Hepatocyte (in vitro differentiated cells): ENCODE measurements at regions not wholly inside any gene's neighbourhood (a gene's known extent, or its start where the extent isn't known, plus 50 kb on each side); places are given as distances from the start of the nearest gene placed in this dataset.

ENCODE experiments used
- DNase-seq: peaks from one replicate; pipeline ENCODE4 v3.0.0-alpha.2; 2016; ENCODE audit warnings: low spot score
- H2AFZ ChIP-seq: fragments of 200-600 bp; sonication (generic); 2 replicates; pipeline ENCODE4 v1.6.0; 2016; ENCODE audit warnings: antibody characterized with exemption, mild to moderate bottlenecking
- H3K27ac ChIP-seq: fragments of 200-600 bp; sonication (generic); 2 replicates; pipeline ENCODE4 v1.5.1; 2016; ENCODE audit warnings: mild to moderate bottlenecking
- H3K27me3 ChIP-seq: fragments of 200-600 bp; sonication (generic); 2 replicates; pipeline ENCODE4 v1.6.1; 2016
- H3K36me3 ChIP-seq: fragments of 200-600 bp; sonication (generic); replicated peaks from 2 replicates; pipeline ENCODE4 v1.5.1; 2016; ENCODE audit warnings: low read depth; ENCODE audit not compliant: insufficient read depth
- H3K4me1 ChIP-seq: fragments of 200-600 bp; sonication (generic); 2 replicates; pipeline ENCODE4 v1.5.1; 2016; ENCODE audit warnings: mild to moderate bottlenecking, moderate library complexity; ENCODE audit not compliant: insufficient read depth
- H3K4me2 ChIP-seq: fragments of 200-600 bp; sonication (generic); 2 replicates; pipeline ENCODE4 v1.6.0; 2016
- H3K4me3 ChIP-seq: fragments of 200-600 bp; sonication (generic); 2 replicates; pipeline ENCODE4 v1.5.1; 2016; ENCODE audit warnings: mild to moderate bottlenecking
- H3K79me2 ChIP-seq: fragments of 200-600 bp; sonication (generic); 2 replicates; pipeline ENCODE4 v1.6.0; 2017; ENCODE audit warnings: mild to moderate bottlenecking
- H3K9me2 ChIP-seq: fragments of 200-600 bp; sonication (generic); replicated peaks from 2 replicates; pipeline ENCODE4 v1.6.0; 2017; ENCODE audit warnings: mild to moderate bottlenecking; ENCODE audit not compliant: insufficient read depth
- H3K9me3 ChIP-seq: fragments of 200-600 bp; sonication (generic); 2 replicates; pipeline ENCODE4 v1.5.1; 2016; ENCODE audit warnings: low read depth, mild to moderate bottlenecking
- H4K20me1 ChIP-seq: fragments of 200-600 bp; sonication (generic); 2 replicates; pipeline ENCODE4 v1.6.0; 2016; ENCODE audit warnings: mild to moderate bottlenecking; ENCODE audit not compliant: insufficient read depth, poor library complexity, severe bottlenecking
- EZH2 ChIP-seq: fragments of 200-600 bp; sonication (generic); IDR thresholded peaks from 2 replicates; pipeline ENCODE4 v1.6.1; 2016; ENCODE audit warnings: antibody characterized with exemption, mild to moderate bottlenecking, borderline replicate concordance
- EZH2phosphoT487 ChIP-seq: fragments of 200-600 bp; sonication (generic); IDR thresholded peaks from one replicate; pipeline ENCODE4 v1.6.1; 2018; ENCODE audit warnings: antibody characterized with exemption, mild to moderate bottlenecking, low read depth, moderate library complexity; ENCODE audit not compliant: unreplicated experiment, severe bottlenecking
- WGBS: methylation state at CpG from one replicate; pipeline ENCODE4 v1.1.6; 2016; ENCODE audit warnings: low lambda C conversion rate; ENCODE audit errors: missing lambda C conversion rate; 5-methylcytosine and 5-hydroxymethylcytosine counted together
- TF ChIP-seq, protein P1 (sequence below): fragments of 200-600 bp; sonication (generic); IDR thresholded peaks from 2 replicates; pipeline ENCODE4 v1.5.1; 2016; ENCODE audit warnings: antibody characterized with exemption, mild to moderate bottlenecking; ENCODE audit not compliant: poor library complexity

DNA sequence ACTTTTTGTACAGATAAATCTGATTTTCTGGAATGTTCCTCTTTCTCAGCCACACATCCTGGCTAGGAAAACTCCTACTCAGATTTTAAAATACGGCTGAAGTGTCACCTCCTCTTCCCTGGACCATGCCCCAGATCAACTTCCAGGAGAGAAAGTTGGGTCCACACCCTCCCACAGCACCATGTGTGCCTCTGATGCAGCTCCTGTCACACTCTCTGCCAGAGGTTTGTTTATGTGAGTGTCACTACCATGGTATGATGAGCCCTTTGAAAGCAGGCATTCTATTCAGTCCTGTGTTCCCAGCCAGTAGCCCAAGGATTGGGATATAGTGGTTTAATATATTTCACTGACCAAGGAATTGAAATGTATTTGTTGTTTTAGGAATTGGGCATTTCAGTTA lies 287.2 kb upstream of the ATP2B1 start:
- H3K4me1 ChIP-seq = no peaks in the 10 kb centered on the region
- H2AFZ ChIP-seq = no peak overlapping the region
- no peaks in the 10 kb centered on the region for H3K36me3 ChIP-seq
- no peak overlapping the region for H3K27ac ChIP-seq
- H3K79me2 ChIP-seq = no peaks in the 10 kb centered on the region
- H3K4me2 ChIP-seq = no peak overlapping the region
- no peak overlapping the region for H3K4me3 ChIP-seq
- no peak for TF ChIP-seq EZH2phosphoT487
- TF ChIP-seq EZH2 = no peak
- TF ChIP-seq, protein P1, sequence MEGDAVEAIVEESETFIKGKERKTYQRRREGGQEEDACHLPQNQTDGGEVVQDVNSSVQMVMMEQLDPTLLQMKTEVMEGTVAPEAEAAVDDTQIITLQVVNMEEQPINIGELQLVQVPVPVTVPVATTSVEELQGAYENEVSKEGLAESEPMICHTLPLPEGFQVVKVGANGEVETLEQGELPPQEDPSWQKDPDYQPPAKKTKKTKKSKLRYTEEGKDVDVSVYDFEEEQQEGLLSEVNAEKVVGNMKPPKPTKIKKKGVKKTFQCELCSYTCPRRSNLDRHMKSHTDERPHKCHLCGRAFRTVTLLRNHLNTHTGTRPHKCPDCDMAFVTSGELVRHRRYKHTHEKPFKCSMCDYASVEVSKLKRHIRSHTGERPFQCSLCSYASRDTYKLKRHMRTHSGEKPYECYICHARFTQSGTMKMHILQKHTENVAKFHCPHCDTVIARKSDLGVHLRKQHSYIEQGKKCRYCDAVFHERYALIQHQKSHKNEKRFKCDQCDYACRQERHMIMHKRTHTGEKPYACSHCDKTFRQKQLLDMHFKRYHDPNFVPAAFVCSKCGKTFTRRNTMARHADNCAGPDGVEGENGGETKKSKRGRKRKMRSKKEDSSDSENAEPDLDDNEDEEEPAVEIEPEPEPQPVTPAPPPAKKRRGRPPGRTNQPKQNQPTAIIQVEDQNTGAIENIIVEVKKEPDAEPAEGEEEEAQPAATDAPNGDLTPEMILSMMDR = no peak
- H3K27me3 ChIP-seq = no peaks in the 10 kb centered on the region
- no peak for DNase-seq
- no peaks in the 10 kb centered on the region for H4K20me1 ChIP-seq
- WGBS = 72% methylated on average over 1 of the region's 1 CpG
- H3K9me3 ChIP-seq = no peaks in the 10 kb centered on the region
- no peaks in the 10 kb centered on the region for H3K9me2 ChIP-seq

DNA sequence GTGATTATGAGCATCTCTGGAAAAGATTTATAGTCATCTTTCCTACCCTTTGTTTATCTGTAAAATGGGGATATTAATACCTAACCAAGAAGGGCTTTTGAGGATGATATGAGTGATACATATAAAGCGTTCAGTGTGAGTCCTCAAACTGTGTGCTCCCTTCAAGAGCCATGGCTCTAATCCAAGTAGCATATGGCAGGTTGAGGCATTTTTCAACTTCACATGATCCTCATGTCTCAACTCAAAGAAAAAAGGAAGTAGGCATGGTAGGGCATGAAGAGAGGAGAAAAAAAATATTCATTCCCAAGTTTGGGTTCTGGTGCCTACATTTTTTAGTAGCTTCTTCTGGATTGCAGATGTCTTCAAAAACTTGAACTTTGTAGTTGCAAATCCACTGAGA lies 286.3 kb upstream of the ATP2B1 start:
- DNase-seq = no peak
- H3K9me3 ChIP-seq = no peaks in the 10 kb centered on the region
- no peaks in the 10 kb centered on the region for H3K27me3 ChIP-seq
- no peaks in the 10 kb centered on the region for H4K20me1 ChIP-seq
- H3K4me1 ChIP-seq = no peaks in the 10 kb centered on the region
- no peak overlapping the region for H3K27ac ChIP-seq
- H3K9me2 ChIP-seq = no peaks in the 10 kb centered on the region
- no peaks in the 10 kb centered on the region for H3K36me3 ChIP-seq
- no peak overlapping the region for H3K4me3 ChIP-seq
- TF ChIP-seq EZH2 (no peak), EZH2phosphoT487 (no peak)
- TF ChIP-seq, protein P1 = no peak
- WGBS = 76% methylated on average over 1 of the region's 1 CpG
- H3K4me2 ChIP-seq = no peak overlapping the region
- H2AFZ ChIP-seq = no peak overlapping the region
- no peaks in the 10 kb centered on the region for H3K79me2 ChIP-seq

DNA sequence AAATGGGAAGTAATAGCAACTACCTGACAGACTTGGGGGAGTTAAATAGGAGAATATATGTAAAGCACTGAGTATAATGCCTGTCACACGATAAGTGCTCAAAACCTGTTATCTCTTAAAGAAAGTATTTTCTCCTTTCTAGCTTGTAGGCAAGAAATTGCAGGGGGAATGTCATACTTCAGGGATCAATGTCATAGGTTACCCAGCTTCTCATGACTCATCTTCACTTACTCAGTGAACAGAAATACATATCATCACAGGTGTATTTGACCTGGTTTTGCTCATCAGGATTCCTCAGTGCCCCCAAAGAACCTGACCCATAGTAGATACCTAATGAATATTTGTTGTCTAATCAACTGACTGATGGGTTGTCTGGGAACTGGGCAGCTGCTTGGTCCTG lies 285.0 kb upstream of the ATP2B1 start:
- Histone ChIP-seq H3K36me3 (no peaks in the 10 kb centered on the region), H3K4me3 (no peak overlapping the region), H2AFZ (no peak overlapping the region), H3K27ac (no peak overlapping the region), H3K9me2 (no peaks in the 10 kb centered on the region), H3K27me3 (no peaks in the 10 kb centered on the region), H3K79me2 (no peaks in the 10 kb centered on the region), H4K20me1 (no peaks in the 10 kb centered on the region), H3K4me2 (no peak overlapping the region), H3K4me1 (peaks cover under 1% of the 10 kb centered on the region), H3K9me3 (no peaks in the 10 kb centered on the region)
- no peak for DNase-seq
- 96% methylated on average over 1 of the region's 1 CpG for WGBS
- no peak for TF ChIP-seq EZH2phosphoT487
- TF ChIP-seq, protein P1 = no peak
- no peak for TF ChIP-seq EZH2
